CMK (cell line): ENCODE measurements at regions not wholly inside any gene's neighbourhood (a gene's known extent, or its start where the extent isn't known, plus 50 kb on each side); places are given as distances from the start of the nearest gene placed in this dataset.
"Not testable (repeated sequence)": the region's sequence is repeated elsewhere in the genome, so short reads cannot be mapped to it uniquely, and the experiment has no call there.

ENCODE experiments used
- DNase-seq: peaks from one replicate; pipeline ENCODE4 v3.0.0-alpha.2; 2010; ENCODE audit warnings: low read depth

GRCh38 chr7:27032839-27033238 is 63.0 kb downstream of the HOXA1 start:
- no peak for DNase-seq

DNA sequence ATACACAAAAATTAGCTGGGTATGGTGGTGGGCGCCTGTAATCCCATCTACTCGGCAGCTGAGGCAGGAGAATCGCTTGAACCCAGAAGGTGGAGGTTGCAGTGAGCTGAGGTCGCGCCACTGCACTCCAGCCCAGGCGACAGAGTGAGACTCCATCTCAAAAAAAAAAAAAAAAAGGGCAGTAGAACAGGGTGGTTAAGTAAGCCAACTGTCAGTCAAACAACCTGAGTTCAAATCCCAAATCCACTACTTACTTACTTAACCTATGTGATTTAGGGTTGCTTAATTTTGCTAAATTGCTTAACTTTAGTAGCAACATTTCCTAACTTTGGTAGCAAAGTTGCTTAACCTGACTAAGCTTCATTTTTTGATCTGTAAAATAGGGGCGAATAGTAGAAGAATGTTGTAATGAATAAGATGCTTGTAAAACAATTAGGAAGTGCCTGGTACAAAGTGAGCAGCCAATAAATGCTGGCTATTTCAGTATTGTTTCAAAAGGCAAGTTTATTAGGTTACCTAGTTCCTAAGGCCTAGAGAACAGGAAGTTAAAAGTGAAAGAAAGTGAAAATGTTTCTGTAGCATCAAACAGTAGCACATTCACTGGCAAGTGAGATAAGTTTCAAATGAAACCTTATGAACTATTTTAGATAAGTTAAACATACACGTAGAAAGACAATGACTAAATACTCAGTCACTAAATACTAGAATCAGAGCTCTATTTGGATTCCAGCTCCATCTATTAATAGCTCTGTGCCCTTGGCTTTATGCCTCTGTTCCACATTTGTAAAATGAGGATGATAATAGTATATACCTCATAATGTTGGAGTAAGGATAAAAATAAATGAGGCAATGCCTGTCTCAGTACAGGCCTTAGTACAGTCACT is 64.3 kb downstream of the HOXA1 start:
- no peak for DNase-seq

- no peak for DNase-seq
Observed at GRCh38 chr7:27030393-27031050, 65.3 kb downstream of the HOXA1 start.

GRCh38 chr7:27025270-27025669 is 70.5 kb downstream of the HOXA1 start:
- DNase-seq: no peak

GRCh38 chr7:27010068-27010467 is 85.7 kb downstream of the HOXA1 start:
- DNase-seq: no peak

DNA sequence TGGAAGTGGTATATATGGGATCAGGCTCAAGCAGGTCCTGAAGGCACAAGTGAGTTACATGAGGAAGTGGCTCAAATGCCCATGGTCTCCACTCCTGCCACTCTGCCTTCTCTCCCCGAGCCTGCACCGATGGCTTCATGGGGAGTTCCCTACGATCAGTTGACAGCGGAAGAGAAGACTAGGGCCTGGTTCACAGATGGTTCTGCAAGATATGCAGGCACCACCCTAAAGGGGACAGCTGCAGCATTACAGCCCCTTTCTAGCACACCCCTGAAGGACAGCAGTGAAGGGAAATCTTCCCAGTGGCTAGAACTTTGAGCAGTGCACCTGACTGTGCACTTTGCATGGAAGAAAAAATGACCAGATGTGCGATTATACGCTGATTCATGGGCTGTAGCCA is 95.3 kb downstream of the HOXA1 start:
- DNase-seq: peak; percentile 56

DNA sequence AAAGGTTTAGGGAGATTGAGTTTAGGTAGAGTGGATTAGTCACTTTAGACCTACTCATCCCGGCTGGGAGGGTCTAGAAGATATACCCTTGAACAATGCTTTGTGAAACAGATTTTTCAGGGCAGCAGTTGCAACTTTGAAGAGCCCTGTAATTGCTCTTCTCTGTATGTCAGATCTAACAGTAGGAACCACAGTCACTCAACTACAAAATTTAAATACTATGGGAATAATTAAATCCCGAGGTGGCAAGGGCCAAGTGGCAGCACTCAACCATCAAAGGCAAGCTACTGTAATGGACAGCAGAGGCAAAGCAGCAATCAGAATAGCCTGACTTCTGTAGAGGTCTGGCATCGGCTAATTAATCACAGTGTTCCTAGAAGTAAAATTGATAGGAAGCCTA is 97.5 kb downstream of the HOXA1 start:
- not testable (repeated sequence) for DNase-seq

DNA sequence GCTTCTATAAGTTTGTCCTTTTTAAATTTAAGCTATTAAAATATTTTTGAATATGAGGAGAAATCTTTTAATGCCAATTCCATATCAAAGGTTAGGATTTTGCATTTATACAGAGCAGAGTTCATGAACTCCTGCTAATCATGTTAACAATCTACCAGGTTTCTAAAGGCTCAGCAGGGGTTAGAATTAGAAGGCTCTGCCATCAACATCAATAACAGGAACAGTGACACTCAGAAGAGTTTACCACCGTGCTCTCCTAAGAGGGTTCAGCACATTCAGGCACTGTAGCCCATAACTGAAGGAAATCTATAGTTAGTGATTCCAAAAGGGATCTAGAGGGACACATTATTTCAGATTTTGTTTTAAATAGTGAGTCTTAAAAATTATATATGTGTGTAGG is 100.1 kb downstream of the HOXA1 start:
- no peak for DNase-seq

DNA sequence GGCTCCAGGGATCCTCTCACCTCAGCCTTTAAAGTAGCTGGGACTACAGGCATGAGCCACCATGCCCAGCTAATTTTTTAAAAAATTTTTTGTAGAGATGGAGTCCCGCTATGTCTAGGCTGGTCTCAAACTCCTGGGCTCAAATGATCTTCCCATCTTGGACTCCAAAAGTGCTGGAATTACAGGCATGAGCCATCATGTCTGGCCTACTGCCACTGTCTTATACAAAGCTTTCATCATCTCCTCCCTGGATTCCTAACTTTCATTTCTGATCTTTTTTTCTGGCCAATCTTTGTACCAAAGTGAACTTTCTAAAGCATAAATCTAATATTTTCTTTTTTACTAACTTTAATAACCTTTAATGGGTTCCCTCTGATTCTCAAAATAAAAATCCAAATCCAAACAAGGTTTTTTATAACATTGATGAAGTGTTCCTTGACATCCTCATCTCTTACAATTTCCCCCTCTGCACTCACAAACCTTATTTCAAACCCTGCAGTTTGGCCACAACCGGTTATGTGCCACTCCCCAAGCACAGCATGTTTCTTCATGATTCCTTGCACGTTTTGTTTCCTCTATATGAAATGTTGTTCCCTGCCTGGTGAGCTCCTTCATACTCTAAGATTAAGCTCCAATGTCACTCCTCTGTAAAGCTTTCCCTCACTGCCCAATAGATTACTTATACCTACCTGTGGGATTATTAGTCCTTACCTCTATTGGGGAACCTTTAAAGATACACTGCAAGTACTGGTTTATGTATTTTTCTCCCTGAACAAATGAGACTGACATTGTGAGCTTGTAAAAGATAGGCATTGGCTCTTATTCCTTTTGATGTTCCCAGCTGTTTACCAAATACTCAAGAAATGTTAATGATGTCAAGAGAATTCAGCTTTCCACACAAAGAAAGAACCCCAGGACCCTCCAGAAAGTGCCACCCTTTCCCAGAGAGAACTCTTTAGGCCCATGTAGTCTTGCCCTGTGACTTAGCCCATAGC is 101.7 kb downstream of the HOXA1 start:
- DNase-seq: no peak

DNA sequence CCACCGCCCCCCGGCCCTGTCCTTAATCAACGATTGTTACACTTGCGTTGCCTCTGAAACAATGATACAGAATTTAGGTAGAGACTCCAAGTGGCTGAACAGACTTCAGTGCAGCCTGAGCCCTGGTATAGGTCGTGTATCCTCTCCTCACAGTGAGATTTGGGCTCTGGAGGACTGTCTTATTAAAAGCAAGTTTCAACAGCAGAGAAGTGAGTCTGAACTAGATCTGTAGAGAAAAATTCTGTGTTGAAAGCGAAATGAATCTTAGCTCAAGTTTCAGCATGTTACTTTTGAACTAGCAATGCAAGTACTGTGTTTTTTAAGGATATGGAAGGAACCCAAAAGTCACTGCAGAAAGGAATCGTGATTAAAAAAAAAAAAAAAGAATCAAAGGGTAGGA is 103.1 kb downstream of the HOXA1 start:
- no peak for DNase-seq

GRCh38 chr7:26991796-26992195 is 104.0 kb downstream of the HOXA1 start:
- DNase-seq: no peak

DNA sequence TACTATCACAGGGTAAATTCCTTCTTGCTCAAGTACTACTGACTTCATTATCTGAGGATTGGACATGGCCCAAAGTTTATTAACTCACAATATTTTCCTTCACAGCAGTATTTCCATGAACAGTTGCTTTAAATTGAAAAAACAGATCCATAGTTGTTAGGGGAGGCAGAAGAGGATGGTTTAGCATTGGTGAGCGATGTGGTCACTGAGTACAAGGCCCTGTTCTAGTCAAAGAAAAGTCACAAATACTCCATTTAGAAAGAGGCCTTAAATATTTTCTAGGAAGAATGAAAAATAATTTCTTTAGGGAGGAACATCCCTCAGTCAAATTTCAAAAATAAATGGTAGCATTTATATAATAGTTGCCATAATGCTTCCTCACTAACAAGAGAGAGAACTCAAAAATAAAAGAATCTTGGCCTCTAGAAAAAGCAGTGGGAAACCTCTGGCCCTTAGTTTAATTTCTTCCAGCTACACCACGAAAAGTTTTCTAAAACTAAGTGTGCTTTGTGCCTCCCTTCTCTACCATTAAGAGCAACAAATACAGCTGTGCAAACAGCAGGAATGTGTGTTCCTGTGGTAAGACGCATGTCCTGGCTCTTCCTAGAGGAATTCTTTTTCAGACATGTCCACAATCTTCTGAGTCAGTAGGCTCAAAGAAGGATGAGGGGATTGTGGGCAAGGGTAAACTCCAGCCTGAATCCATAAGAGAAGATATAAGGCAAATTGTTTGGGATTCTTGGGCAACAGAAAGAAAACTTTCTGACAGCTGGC is 105.7 kb downstream of the HOXA1 start:
- DNase-seq: no peak

GRCh38 chr7:26988836-26989374 is 106.9 kb downstream of the HOXA1 start:
- DNase-seq: no peak

DNA sequence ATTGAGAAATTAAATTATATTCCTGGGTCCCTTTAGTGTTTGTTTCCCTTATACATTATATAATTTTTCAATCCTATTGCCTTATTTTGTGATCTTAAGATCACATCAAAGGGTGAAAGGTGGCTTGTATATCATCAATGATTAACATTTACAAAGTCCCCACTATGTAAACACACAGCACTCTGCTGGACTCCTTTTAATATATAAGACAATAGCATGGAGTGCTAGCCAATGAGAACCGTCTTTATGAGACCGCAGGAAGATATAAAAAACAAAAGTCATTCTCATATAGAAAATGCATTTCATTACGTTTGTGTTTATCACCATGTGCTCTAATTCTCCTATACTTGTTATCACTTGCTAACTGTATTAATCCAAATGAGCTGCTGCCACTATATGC is 108.5 kb downstream of the HOXA1 start:
- no peak for DNase-seq

DNA sequence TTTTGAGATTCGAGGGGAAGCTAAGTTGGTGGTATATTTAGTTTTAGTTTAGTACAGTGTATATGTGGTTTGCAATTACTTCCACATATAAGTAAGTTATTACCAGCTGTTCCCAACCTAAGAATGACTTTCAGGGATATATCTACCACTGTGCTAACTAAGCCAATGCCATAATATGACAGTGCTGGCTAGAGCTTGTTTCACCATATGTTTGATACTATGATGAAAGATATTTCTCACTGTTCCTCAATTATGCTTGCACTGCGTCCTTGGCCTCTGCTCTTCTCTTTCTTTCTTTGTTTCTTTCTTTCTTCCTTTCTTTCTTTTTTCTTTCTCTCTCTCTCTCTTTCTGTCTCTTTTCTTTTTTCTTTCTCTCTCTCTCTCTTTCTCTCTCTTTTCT is 113.8 kb upstream of the SKAP2 start:
- no peak for DNase-seq

DNA sequence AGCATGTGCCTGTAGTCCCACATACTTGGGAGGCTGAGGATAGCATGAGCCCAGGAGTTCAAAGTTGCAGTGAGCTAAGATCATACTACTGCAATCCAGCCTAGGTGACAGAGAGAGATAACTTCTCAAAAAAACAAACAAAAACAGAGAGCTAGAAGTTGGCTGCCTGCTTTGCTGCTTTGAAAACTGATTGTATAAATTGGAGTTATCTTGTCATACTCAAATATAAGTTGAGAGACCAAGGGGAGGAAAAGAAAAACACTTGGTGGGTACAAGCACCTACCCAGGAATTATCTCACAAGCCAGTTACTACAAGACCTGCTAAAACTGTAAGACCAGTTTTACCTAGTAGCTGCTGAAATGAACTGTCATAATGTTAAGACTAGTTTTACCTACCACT is 112.5 kb upstream of the SKAP2 start:
- no peak for DNase-seq

- DNase-seq: not testable (repeated sequence)
Observed at GRCh38 chr7:26971924-26972323, 107.5 kb upstream of the SKAP2 start.

GRCh38 chr7:26965724-26966123 is 101.3 kb upstream of the SKAP2 start:
- no peak for DNase-seq

DNA sequence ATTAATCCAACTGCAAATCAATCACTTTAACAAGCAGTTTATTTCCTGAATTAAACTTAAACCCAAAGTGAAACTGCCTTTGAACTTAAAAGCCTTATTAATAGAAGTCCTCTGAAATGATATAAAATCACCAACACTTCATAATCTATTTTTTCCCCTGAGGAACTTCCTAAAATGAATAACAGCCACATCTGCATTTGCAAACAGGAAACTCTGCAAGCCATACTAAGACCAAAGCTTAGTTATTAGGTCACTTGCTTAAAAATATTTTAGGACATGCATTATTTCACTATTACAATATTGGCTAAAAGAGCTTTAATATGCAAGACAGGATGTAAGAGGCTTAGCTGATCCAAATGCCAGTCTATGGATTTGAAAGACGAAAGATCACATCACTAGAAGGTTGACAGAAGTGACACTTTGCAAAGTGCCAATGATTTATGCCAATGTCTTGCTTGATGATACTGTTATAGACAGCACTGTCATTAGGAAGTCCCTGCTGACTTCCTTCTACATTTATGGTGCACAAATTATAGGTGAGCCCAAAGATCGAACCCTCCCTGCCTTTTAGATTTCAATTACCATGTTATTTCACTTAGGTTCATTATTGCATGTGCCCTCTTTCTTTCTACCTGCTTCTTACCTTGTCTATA is 99.9 kb upstream of the SKAP2 start:
- DNase-seq: no peak

DNA sequence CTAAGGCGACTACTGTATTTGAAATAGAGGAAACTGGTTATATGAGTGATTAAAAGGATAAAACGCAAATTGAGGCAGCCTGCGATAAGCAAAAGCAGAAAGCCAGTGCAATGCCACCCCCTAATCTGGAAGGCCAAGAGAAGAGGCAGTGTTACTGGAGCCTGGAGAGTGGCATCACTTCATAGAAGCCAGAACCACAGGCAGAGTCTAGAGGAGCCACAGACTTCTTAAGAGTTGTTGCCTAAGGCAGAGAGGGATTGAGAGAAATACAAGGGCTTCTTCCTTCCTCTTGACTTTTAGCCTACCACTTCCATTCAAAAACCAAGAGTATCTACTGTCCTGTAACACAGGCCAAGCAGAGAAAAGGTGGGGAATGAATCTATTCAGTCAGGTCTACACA is 94.9 kb upstream of the SKAP2 start:
- no peak for DNase-seq

GRCh38 chr7:26958834-26959233 is 94.4 kb upstream of the SKAP2 start:
- no peak for DNase-seq
